ENCODE measurements at regions not wholly inside any gene's neighbourhood (a gene's known extent, or its start where the extent isn't known, plus 50 kb on each side); places are given as distances from the start of the nearest gene placed in this dataset.

GRCh38 chr5:23820765-23821471 is 313.5 kb downstream of the PRDM9 start:
- ChIA-PET POLR2A (no interaction called here), CTCF (no interaction called here)
- Mint-ChIP-seq H3K36me3 (no peaks in the 10 kb centered on the region), H3K9me3 (peaks cover 3 to 25% (median 10%) of the 10 kb centered on the region in 5 donors), H3K27ac (no peak overlapping the region), H3K4me1 (no peaks in the 10 kb centered on the region), H3K4me3 (no peak overlapping the region), H3K27me3 (no peaks in the 10 kb centered on the region)
- Histone ChIP-seq H3K27me3 (ENCODE audit: insufficient read depth, low read length, poor library complexity, severe bottlenecking) (no peaks in the 10 kb centered on the region), H3K4me1 (ENCODE audit: insufficient read depth, low read length) (no peaks in the 10 kb centered on the region), H3K4me3 (ENCODE audit: low read length) (no peak overlapping the region), H3K36me3 (ENCODE audit: insufficient read depth, low read length) (no peaks in the 10 kb centered on the region), H3K27ac (ENCODE audit: low read depth, low read length) (no peak overlapping the region), H3K9me3 (ENCODE audit: low read length) (no peaks in the 10 kb centered on the region)
- DNase-seq: no peak

GRCh38 chr5:23823521-23823920 is 316.1 kb downstream of the PRDM9 start:
- no peaks in the 10 kb centered on the region for H3K36me3 ChIP-seq (ENCODE audit: insufficient read depth, low read length)
- no peaks in the 10 kb centered on the region for H3K4me1 ChIP-seq (ENCODE audit: insufficient read depth, low read length)
- ChIA-PET CTCF (no interaction called here), POLR2A (no interaction called here)
- no peaks in the 10 kb centered on the region for H3K27me3 ChIP-seq (ENCODE audit: insufficient read depth, low read length, poor library complexity, severe bottlenecking)
- no peaks in the 10 kb centered on the region for H3K36me3 Mint-ChIP-seq
- H3K9me3 ChIP-seq (ENCODE audit: low read length): no peaks in the 10 kb centered on the region
- DNase-seq: no peak
- H3K9me3 Mint-ChIP-seq: peaks cover 13 to 37% (median 14%) of the 10 kb centered on the region in 5 donors
- H3K4me1 Mint-ChIP-seq: no peaks in the 10 kb centered on the region
- H3K27me3 Mint-ChIP-seq: no peaks in the 10 kb centered on the region
- H3K4me3 Mint-ChIP-seq: no peak overlapping the region
- no peak overlapping the region for H3K4me3 ChIP-seq (ENCODE audit: low read length)
- no peak overlapping the region for H3K27ac ChIP-seq (ENCODE audit: low read depth, low read length)
- H3K27ac Mint-ChIP-seq: no peak overlapping the region

- H3K36me3 Mint-ChIP-seq: no peaks in the 10 kb centered on the region
- Histone ChIP-seq H3K27ac (ENCODE audit: low read depth, low read length) (no peak overlapping the region), H3K4me1 (ENCODE audit: insufficient read depth, low read length) (no peaks in the 10 kb centered on the region), H3K36me3 (ENCODE audit: insufficient read depth, low read length) (no peaks in the 10 kb centered on the region), H3K4me3 (ENCODE audit: low read length) (no peak overlapping the region), H3K9me3 (ENCODE audit: low read length) (no peaks in the 10 kb centered on the region), H3K27me3 (ENCODE audit: insufficient read depth, low read length, poor library complexity, severe bottlenecking) (no peaks in the 10 kb centered on the region)
- POLR2A ChIA-PET: no interaction called here
- H3K9me3 Mint-ChIP-seq: peaks cover 12 to 25% (median 14%) of the 10 kb centered on the region in 5 donors
- H3K27ac Mint-ChIP-seq: no peak overlapping the region
- no peaks in the 10 kb centered on the region for H3K27me3 Mint-ChIP-seq
- H3K4me1 Mint-ChIP-seq: no peaks in the 10 kb centered on the region
- DNase-seq: no peak
- CTCF ChIA-PET: no interaction called here
- H3K4me3 Mint-ChIP-seq: no peak overlapping the region
These were observed 317.8 kb downstream of the PRDM9 start for GRCh38 chr5:23825196-23825595.

- ChIA-PET POLR2A (no interaction called here), CTCF (no interaction called here)
- no peaks in the 10 kb centered on the region for H3K4me1 Mint-ChIP-seq
- H3K27me3 Mint-ChIP-seq: no peaks in the 10 kb centered on the region
- no peak overlapping the region for H3K4me3 Mint-ChIP-seq
- H3K36me3 ChIP-seq (ENCODE audit: insufficient read depth, low read length): no peaks in the 10 kb centered on the region
- DNase-seq: no peak
- H3K9me3 Mint-ChIP-seq: peaks cover 5 to 28% (median 24%) of the 10 kb centered on the region in 5 donors
- no peak overlapping the region for H3K4me3 ChIP-seq (ENCODE audit: low read length)
- H3K27me3 ChIP-seq (ENCODE audit: insufficient read depth, low read length, poor library complexity, severe bottlenecking): no peaks in the 10 kb centered on the region
- H3K4me1 ChIP-seq (ENCODE audit: insufficient read depth, low read length): no peaks in the 10 kb centered on the region
- H3K9me3 ChIP-seq (ENCODE audit: low read length): peaks cover 3% of the 10 kb centered on the region
- H3K36me3 Mint-ChIP-seq: no peaks in the 10 kb centered on the region
- H3K27ac Mint-ChIP-seq: no peak overlapping the region
- H3K27ac ChIP-seq (ENCODE audit: low read depth, low read length): no peak overlapping the region
These were observed 332.7 kb downstream of the PRDM9 start for GRCh38 chr5:23840083-23840482.

- Mint-ChIP-seq H3K36me3 (no peaks in the 10 kb centered on the region), H3K4me3 (no peak overlapping the region), H3K27me3 (no peaks in the 10 kb centered on the region)
These were observed 357.4 kb downstream of the PRDM9 start for GRCh38 chr5:23864786-23865185.

GRCh38 chr5:23877847-23878246 is 370.4 kb downstream of the PRDM9 start:
- no peak overlapping the region for H3K4me3 Mint-ChIP-seq
- no peaks in the 10 kb centered on the region for H3K27me3 Mint-ChIP-seq
- H3K9me3 Mint-ChIP-seq: peaks cover 4 to 9% (median 7%) of the 10 kb centered on the region in 5 donors
- H3K36me3 ChIP-seq (ENCODE audit: insufficient read depth, low read length): no peaks in the 10 kb centered on the region
- POLR2A ChIA-PET: no interaction called here
- no peaks in the 10 kb centered on the region for H3K4me1 ChIP-seq (ENCODE audit: insufficient read depth, low read length)
- no peaks in the 10 kb centered on the region for H3K36me3 Mint-ChIP-seq
- CTCF ChIA-PET: interaction anchor here (1.0 kb wide), 1 partner anchor 74 kb away, joined by 3 read pairs; no protein-coding TSS in a partner anchor
- H3K4me3 ChIP-seq (ENCODE audit: low read length): no peak overlapping the region
- H3K4me1 Mint-ChIP-seq: no peaks in the 10 kb centered on the region
- H3K27ac Mint-ChIP-seq: no peak overlapping the region
- peaks cover 3% of the 10 kb centered on the region for H3K9me3 ChIP-seq (ENCODE audit: low read length)
- no peaks in the 10 kb centered on the region for H3K27me3 ChIP-seq (ENCODE audit: insufficient read depth, low read length, poor library complexity, severe bottlenecking)
- H3K27ac ChIP-seq (ENCODE audit: low read depth, low read length): no peak overlapping the region
- DNase-seq: no peak

More at GRCh38 chr5:23864786-23865185, 357.4 kb downstream of the PRDM9 start:
- Mint-ChIP-seq H3K4me1 (no peaks in the 10 kb centered on the region), H3K9me3 (peaks cover 5 to 27% (median 19%) of the 10 kb centered on the region in 5 donors), H3K27ac (no peak overlapping the region)
- Histone ChIP-seq H3K27me3 (ENCODE audit: insufficient read depth, low read length, poor library complexity, severe bottlenecking) (no peaks in the 10 kb centered on the region), H3K4me1 (ENCODE audit: insufficient read depth, low read length) (no peaks in the 10 kb centered on the region), H3K36me3 (ENCODE audit: insufficient read depth, low read length) (no peaks in the 10 kb centered on the region), H3K9me3 (ENCODE audit: low read length) (no peaks in the 10 kb centered on the region), H3K27ac (ENCODE audit: low read depth, low read length) (no peak overlapping the region), H3K4me3 (ENCODE audit: low read length) (no peak overlapping the region)
- ChIA-PET CTCF (no interaction called here), POLR2A (no interaction called here)
- no peak for DNase-seq

GRCh38 chr5:23884405-23885031 is 377.1 kb downstream of the PRDM9 start:
- no peaks in the 10 kb centered on the region for H3K27me3 Mint-ChIP-seq
- no peaks in the 10 kb centered on the region for H3K27me3 ChIP-seq (ENCODE audit: insufficient read depth, low read length, poor library complexity, severe bottlenecking)
- POLR2A ChIA-PET: no interaction called here
- H3K36me3 Mint-ChIP-seq: no peaks in the 10 kb centered on the region
- no peaks in the 10 kb centered on the region for H3K4me1 ChIP-seq (ENCODE audit: insufficient read depth, low read length)
- H3K36me3 ChIP-seq (ENCODE audit: insufficient read depth, low read length): no peaks in the 10 kb centered on the region
- H3K9me3 Mint-ChIP-seq: peaks cover 4 to 20% (median 13%) of the 10 kb centered on the region in 5 donors
- no peaks in the 10 kb centered on the region for H3K4me1 Mint-ChIP-seq
- no peak overlapping the region for H3K27ac ChIP-seq (ENCODE audit: low read depth, low read length)
- H3K27ac Mint-ChIP-seq: no peak overlapping the region
- CTCF ChIA-PET: no interaction called here
- no peak for DNase-seq
- H3K4me3 ChIP-seq (ENCODE audit: low read length): no peak overlapping the region
- no peaks in the 10 kb centered on the region for H3K9me3 ChIP-seq (ENCODE audit: low read length)
- no peak overlapping the region for H3K4me3 Mint-ChIP-seq

GRCh38 chr5:23893561-23893960 is 386.2 kb downstream of the PRDM9 start:
- H3K9me3 Mint-ChIP-seq: peaks cover 0 to 30% (median 6%) of the 10 kb centered on the region in 5 donors
- H3K27me3 Mint-ChIP-seq: no peaks in the 10 kb centered on the region
- POLR2A ChIA-PET: no interaction called here

More at GRCh38 chr5:23893561-23893960, 386.2 kb downstream of the PRDM9 start:
- H3K36me3 ChIP-seq (ENCODE audit: insufficient read depth, low read length): no peaks in the 10 kb centered on the region
- no peaks in the 10 kb centered on the region for H3K27me3 ChIP-seq (ENCODE audit: insufficient read depth, low read length, poor library complexity, severe bottlenecking)
- CTCF ChIA-PET: no interaction called here
- no peaks in the 10 kb centered on the region for H3K36me3 Mint-ChIP-seq
- no peak overlapping the region for H3K27ac ChIP-seq (ENCODE audit: low read depth, low read length)
- H3K27ac Mint-ChIP-seq: no peak overlapping the region
- H3K4me3 ChIP-seq (ENCODE audit: low read length): no peak overlapping the region
- H3K4me1 Mint-ChIP-seq: no peaks in the 10 kb centered on the region
- no peaks in the 10 kb centered on the region for H3K4me1 ChIP-seq (ENCODE audit: insufficient read depth, low read length)
- no peak overlapping the region for H3K4me3 Mint-ChIP-seq
- H3K9me3 ChIP-seq (ENCODE audit: low read length): no peaks in the 10 kb centered on the region
- DNase-seq: no peak

Measured in CD8-positive, alpha-beta memory T cell (primary cell).